ENCODE measurements at regions not wholly inside any gene's neighbourhood (a gene's known extent, or its start where the extent isn't known, plus 50 kb on each side); places are given as distances from the start of the nearest gene placed in this dataset.
"Not testable (repeated sequence)": the region's sequence is repeated elsewhere in the genome, so short reads cannot be mapped to it uniquely, and the experiment has no call there.

- Histone ChIP-seq H3K9me3 (ENCODE audit: control insufficient read depth in 2 of 3, insufficient read depth in 1 of 3, low read length in 3 of 3) (no peaks in the 10 kb centered on the region), H3K9ac (ENCODE audit: low read length in 3 of 3) (no peak overlapping the region), H3K27ac (ENCODE audit: low read depth in 2 of 2, low read length in 2 of 2) (no peak overlapping the region), H3K4me1 (ENCODE audit: control insufficient read depth in 2 of 3, insufficient read depth in 2 of 3, low read depth in 1 of 3, low read length in 3 of 3) (no peaks in the 10 kb centered on the region), H3K4me3 (ENCODE audit: low read length in 3 of 3) (no peak overlapping the region), H3K36me3 (ENCODE audit: control insufficient read depth in 2 of 3, insufficient read depth in 3 of 3, low read length in 3 of 3) (no peaks in the 10 kb centered on the region), H3K27me3 (ENCODE audit: control insufficient read depth, insufficient read depth, low read length) (no peaks in the 10 kb centered on the region)
- no peak for TF ChIP-seq CTCF (IDR thresholded peaks at IDR 0.05; ENCODE audit: borderline replicate concordance, extremely low read depth, insufficient read depth)
- FAIRE-seq, result no peak
- DNase-seq, result no peak
- intact Hi-C loops (cut with DNase I), result no loop called here
These were observed 610.4 kb upstream of the ADGRB3 start for GRCh38 chr6:68024570-68025269.

- H3K36me3 ChIP-seq (ENCODE audit: control insufficient read depth in 2 of 3, insufficient read depth in 3 of 3, low read length in 3 of 3); H3K27me3 ChIP-seq (ENCODE audit: control insufficient read depth, insufficient read depth, low read length); H3K4me3 ChIP-seq (ENCODE audit: low read length in 3 of 3); DNase-seq; FAIRE-seq; H3K27ac ChIP-seq (ENCODE audit: low read depth in 2 of 2, low read length in 2 of 2); H3K9me3 ChIP-seq (ENCODE audit: control insufficient read depth in 2 of 3, insufficient read depth in 1 of 3, low read length in 3 of 3); H3K4me1 ChIP-seq (ENCODE audit: control insufficient read depth in 2 of 3, insufficient read depth in 2 of 3, low read depth in 1 of 3, low read length in 3 of 3); H3K9ac ChIP-seq (ENCODE audit: low read length in 3 of 3); intact Hi-C loops (cut with DNase I): not testable (repeated sequence)
These were observed 612.1 kb upstream of the ADGRB3 start for GRCh38 chr6:68022968-68023367.

GRCh38 chr6:68013780-68014515 is 621.1 kb upstream of the ADGRB3 start:
- intact Hi-C loops (cut with DNase I), result no loop called here
- no peak overlapping the region for H3K27ac ChIP-seq (ENCODE audit: low read depth in 2 of 2, low read length in 2 of 2)
- no peaks in the 10 kb centered on the region for H3K36me3 ChIP-seq (ENCODE audit: control insufficient read depth in 2 of 3, insufficient read depth in 3 of 3, low read length in 3 of 3)
- no peak overlapping the region for H3K9ac ChIP-seq (ENCODE audit: low read length in 3 of 3)
- DNase-seq (no peak), FAIRE-seq (no peak)
- H3K4me3 ChIP-seq (ENCODE audit: low read length in 3 of 3), result no peak overlapping the region
- H3K9me3 ChIP-seq (ENCODE audit: control insufficient read depth in 2 of 3, insufficient read depth in 1 of 3, low read length in 3 of 3), result no peaks in the 10 kb centered on the region
- no peaks in the 10 kb centered on the region for H3K27me3 ChIP-seq (ENCODE audit: control insufficient read depth, insufficient read depth, low read length)
- H3K4me1 ChIP-seq (ENCODE audit: control insufficient read depth in 2 of 3, insufficient read depth in 2 of 3, low read depth in 1 of 3, low read length in 3 of 3), result no peaks in the 10 kb centered on the region
- TF ChIP-seq CTCF (IDR thresholded peaks at IDR 0.05; ENCODE audit: borderline replicate concordance, extremely low read depth, insufficient read depth), result no peak

- intact Hi-C loops (cut with DNase I), result no loop called here
- H3K4me3 ChIP-seq (ENCODE audit: low read length in 3 of 3), result no peak overlapping the region
- H3K4me1 ChIP-seq (ENCODE audit: control insufficient read depth in 2 of 3, insufficient read depth in 2 of 3, low read depth in 1 of 3, low read length in 3 of 3), result no peaks in the 10 kb centered on the region
- TF ChIP-seq CTCF (IDR thresholded peaks at IDR 0.05; ENCODE audit: borderline replicate concordance, extremely low read depth, insufficient read depth), result no peak
- H3K9ac ChIP-seq (ENCODE audit: low read length in 3 of 3), result no peak overlapping the region
- FAIRE-seq, result no peak
- no peak overlapping the region for H3K27ac ChIP-seq (ENCODE audit: low read depth in 2 of 2, low read length in 2 of 2)
- H3K9me3 ChIP-seq (ENCODE audit: control insufficient read depth in 2 of 3, insufficient read depth in 1 of 3, low read length in 3 of 3), result no peaks in the 10 kb centered on the region
- H3K36me3 ChIP-seq (ENCODE audit: control insufficient read depth in 2 of 3, insufficient read depth in 3 of 3, low read length in 3 of 3), result no peaks in the 10 kb centered on the region
- H3K27me3 ChIP-seq (ENCODE audit: control insufficient read depth, insufficient read depth, low read length), result no peaks in the 10 kb centered on the region
- DNase-seq, result no peak
These were observed 622.3 kb upstream of the ADGRB3 start for GRCh38 chr6:68012822-68013221.
